GM12878 (cell line): ENCODE measurements at regions not wholly inside any gene's neighbourhood (a gene's known extent, or its start where the extent isn't known, plus 50 kb on each side); places are given as distances from the start of the nearest gene placed in this dataset.

ENCODE experiments used
- ATAC-seq: fragments of 200-7000 bp; cut with Tn5 transposase; 3 replicates; pipeline ENCODE4 v1.9.1; 2020; ENCODE audit warnings: mild to moderate bottlenecking, moderate library complexity
- BruUV-seq: library from RNA; stranded (reverse); fragments of 400-500 nt; replicated peaks from 2 replicates; lab custom pipeline; 2021; lab: Mats Ljungman, UMichigan
- CTCF ChIA-PET: fragments of 300-600 bp; sonication (Branson Sonifier 250); formaldehyde crosslinking; extraction: SDS; loops from one replicate; lab custom pipeline; 2021; ENCODE audit warnings: inconsistent platforms; lab: Yijun Ruan, JAX
- POLR2A ChIA-PET: fragments of 350-600 bp; formaldehyde crosslinking; extraction: SDS; loops from one replicate; lab custom pipeline; 2021; ENCODE audit warnings: inconsistent platforms; lab: Charles Lee
- RAD21 ChIA-PET: fragments of 300-600 bp; sonication (Branson Sonifier 250); formaldehyde crosslinking; loops from one replicate; lab custom pipeline; 2023; ENCODE audit warnings: antibody characterized with exemption; ENCODE audit not compliant: unreplicated experiment; lab: Charles Lee
- SMC1A ChIA-PET: fragments of 300-600 bp; sonication (Branson Sonifier 250); formaldehyde crosslinking; loops from one replicate; lab custom pipeline; 2023; ENCODE audit not compliant: unreplicated experiment, uncharacterized antibody; lab: Charles Lee
- DNase-seq: peaks from one replicate; pipeline ENCODE4 v3.0.0-alpha.2; 2011; ENCODE audit warnings: low read depth, low spot score
- FAIRE-seq: peaks from 3 replicates; lab custom pipeline; 2011; peaks lifted over from hg19 to GRCh38; lab: Jason Lieb, UNC
- H2AFZ ChIP-seq: 2 replicates; pipeline ENCODE4 v1.6.0; 2011; ENCODE audit warnings: low read depth, low read length, control low read depth; ENCODE audit not compliant: control insufficient read depth
- H3K27ac ChIP-seq: 2 replicates; pipeline ENCODE4 v1.5.1; 2011; ENCODE audit warnings: control low read depth; ENCODE audit not compliant: control insufficient read depth, insufficient read depth
- H3K27me3 ChIP-seq, 2 experiments: replicated peaks in 1 of 2; 2 replicates each; pipeline versions ENCODE4 v1.6.0 to v1.6.1; 2011; ENCODE audit warnings: low read length in 1 of 2; ENCODE audit not compliant: control insufficient read depth in 2 of 2, insufficient read depth in 2 of 2
- H3K36me3 ChIP-seq, 2 experiments: 2 replicates each; pipeline ENCODE4 v1.5.1; 2011; ENCODE audit warnings: low read length in 1 of 2; ENCODE audit not compliant: control insufficient read depth in 2 of 2, insufficient read depth in 2 of 2
- H3K4me1 ChIP-seq: 2 replicates; pipeline ENCODE4 v1.6.1; 2011; ENCODE audit warnings: mild to moderate bottlenecking, low read length, moderate library complexity, mixed read lengths; ENCODE audit not compliant: control insufficient read depth, insufficient read depth
- H3K4me2 ChIP-seq: 2 replicates; pipeline ENCODE4 v1.6.0; 2011; ENCODE audit warnings: control low read depth; ENCODE audit not compliant: control insufficient read depth, insufficient read depth
- H3K4me3 ChIP-seq: fragments of 200-600 bp; sonication (generic); 2 replicates; pipeline ENCODE4 v1.5.1; 2016
- H3K79me2 ChIP-seq: 2 replicates; pipeline ENCODE4 v1.6.0; 2011; ENCODE audit warnings: low read length; ENCODE audit not compliant: control insufficient read depth, insufficient read depth
- H3K9ac ChIP-seq: 2 replicates; pipeline ENCODE4 v1.8.0; 2011; ENCODE audit warnings: low read length, control low read depth, mixed read lengths; ENCODE audit not compliant: control insufficient read depth, insufficient read depth
- H3K9me3 ChIP-seq: replicated peaks from 3 replicates; pipeline ENCODE4 v1.5.1; 2011; ENCODE audit warnings: mild to moderate bottlenecking, low read length; ENCODE audit not compliant: control insufficient read depth, insufficient read depth
- H4K20me1 ChIP-seq: 2 replicates; pipeline ENCODE4 v1.6.0; 2011; ENCODE audit not compliant: control insufficient read depth, insufficient read depth
- ASH2L ChIP-seq: fragments of 300-600, 200-600 bp; sonication (generic); IDR thresholded peaks from 2 replicates; pipeline ENCODE4 v1.6.1; 2017; ENCODE audit warnings: low read depth, mild to moderate bottlenecking, borderline replicate concordance
- CBX3 ChIP-seq: fragments of 200-600 bp; sonication (generic); IDR thresholded peaks from 2 replicates; pipeline ENCODE4 v1.6.1; 2016; ENCODE audit warnings: low read depth, borderline replicate concordance
- EP300 ChIP-seq, 2 experiments: fragments of 150-350 bp in 1 of 2; IDR thresholded peaks; 2 replicates each; pipeline ENCODE4 v1.6.1; 2011 to 2012; ENCODE audit warnings: low read depth in 2 of 2, low read length in 2 of 2, borderline replicate concordance in 1 of 2, improper control_type of control experiment in 1 of 2, inconsistent platforms in 1 of 2; ENCODE audit not compliant: control insufficient read depth in 1 of 2
- ESRRA ChIP-seq: IDR thresholded peaks from 2 replicates; pipeline ENCODE4 v1.6.1; 2012; ENCODE audit warnings: mild to moderate bottlenecking, low read length, improper control_type of control experiment
- ETV6 ChIP-seq, 2 experiments: fragments of 450-650 bp in 1 of 2; IDR thresholded peaks in 1 of 2; conservative IDR thresholded peaks in 1 of 2; 2 replicates each; pipeline ENCODE4 v1.6.1; 2014; ENCODE audit warnings: antibody characterized with exemption in 1 of 2, borderline replicate concordance in 1 of 2, low read depth in 1 of 2, mild to moderate bottlenecking in 1 of 2, moderate library complexity in 1 of 2
- IKZF1 ChIP-seq: fragments of 450-650 bp; conservative IDR thresholded peaks from 2 replicates; pipeline ENCODE4 v1.6.1; 2017; ENCODE audit warnings: antibody characterized with exemption, mild to moderate bottlenecking
- KLF5 ChIP-seq: fragments of 450-650 bp; IDR thresholded peaks from 2 replicates; pipeline ENCODE4 v1.6.1; 2014; ENCODE audit warnings: mild to moderate bottlenecking; ENCODE audit not compliant: partially characterized antibody
- MYC ChIP-seq: IDR thresholded peaks from 2 replicates; pipeline ENCODE4 v1.6.1; 2011; ENCODE audit warnings: mild to moderate bottlenecking, low read length, moderate library complexity, inconsistent platforms; ENCODE audit not compliant: insufficient read depth, insufficient replicate concordance, insufficient read length, severe bottlenecking
- RAD21 ChIP-seq: IDR thresholded peaks from 2 replicates; pipeline ENCODE4 v1.6.1; 2011; ENCODE audit warnings: mild to moderate bottlenecking, low read depth, low read length, moderate library complexity; ENCODE audit not compliant: insufficient read depth
- SREBF1 ChIP-seq: IDR thresholded peaks from 2 replicates; pipeline ENCODE4 v1.6.1; 2012; ENCODE audit warnings: mild to moderate bottlenecking, low read length
- STAT1 ChIP-seq: fragments of 450-650 bp; conservative IDR thresholded peaks from 2 replicates; pipeline ENCODE4 v1.6.1; 2014; ENCODE audit warnings: antibody characterized with exemption, mild to moderate bottlenecking
- TAF1 ChIP-seq: IDR thresholded peaks from 2 replicates; pipeline ENCODE4 v1.6.1; 2011; ENCODE audit warnings: mild to moderate bottlenecking, low read depth, low read length, borderline replicate concordance
- TCF12 ChIP-seq: IDR thresholded peaks from 2 replicates; pipeline ENCODE4 v1.6.1; 2011; ENCODE audit warnings: low read depth, mild to moderate bottlenecking, low read length
- YBX1 ChIP-seq: fragments of 450-650 bp; IDR thresholded peaks from 2 replicates; pipeline ENCODE4 v1.6.1; 2016; ENCODE audit warnings: antibody characterized with exemption
- ZNF217 ChIP-seq: fragments of 450-650 bp; IDR thresholded peaks from 2 replicates; pipeline ENCODE4 v1.6.1; 2017; ENCODE audit warnings: antibody characterized with exemption, mild to moderate bottlenecking
- WGBS: methylation state at CpG from one replicate; pipeline ENCODE4 v1.1.6; 2016; ENCODE audit warnings: low lambda C conversion rate; ENCODE audit not compliant: insufficient replicate concordance, insufficient coverage; ENCODE audit errors: missing lambda C conversion rate; 5-methylcytosine and 5-hydroxymethylcytosine counted together
- in situ Hi-C: fragments of 300-500 bp; cut with MboI; formaldehyde crosslinking; loops from 9 replicates; pipeline ENCODE4 v1.14.3; 2018; ENCODE audit warnings: mixed read lengths
- intact Hi-C: fragments of 100-400 bp; cut with micrococcal nuclease; formaldehyde crosslinking; loops from one replicate; pipeline ENCODE4 v1.14.2; 2022; ENCODE audit not compliant: unreplicated experiment
- TF ChIP-seq, protein P1 (sequence below): fragments of 450-650 bp; formaldehyde crosslinking; IDR thresholded peaks from 2 replicates; pipeline ENCODE4 v1.5.0; 2022; ENCODE audit warnings: mild to moderate bottlenecking, missing genetic modification characterization
- TF ChIP-seq, protein P2 (sequence below): fragments of 450-650 bp; IDR thresholded peaks from 2 replicates; pipeline ENCODE4 v1.6.1; 2016; ENCODE audit warnings: mild to moderate bottlenecking
- TF ChIP-seq, protein P3 (sequence below): IDR thresholded peaks from 2 replicates; pipeline ENCODE4 v1.6.1; 2012; ENCODE audit warnings: low read depth, low read length, improper control_type of control experiment
- TF ChIP-seq, protein P4 (sequence below): IDR thresholded peaks from 2 replicates; pipeline ENCODE4 v1.6.1; 2012; ENCODE audit warnings: low read length, inconsistent platforms

DNA sequence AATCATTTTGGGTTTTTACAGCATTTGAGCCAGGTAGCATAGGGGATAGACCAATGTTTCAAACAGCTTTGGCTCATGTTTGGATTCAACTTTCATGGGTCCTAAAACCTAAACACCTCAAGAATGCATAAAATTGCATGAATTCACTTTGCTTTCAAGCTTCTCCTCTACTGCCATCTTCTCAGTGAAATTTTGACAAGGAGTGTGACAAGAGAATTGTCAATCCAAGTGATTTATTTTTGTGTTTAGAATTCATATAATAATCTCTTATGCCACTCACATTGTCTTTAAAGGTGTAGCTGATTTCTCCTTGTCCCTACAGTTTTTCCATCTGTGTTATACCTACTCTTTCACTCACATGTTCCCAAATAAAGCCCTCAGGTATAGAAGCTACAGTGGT, 264.8 kb upstream of the RND3 start (continued):
- no peak for TF ChIP-seq STAT1
- no peak for TF ChIP-seq EP300 (IDR thresholded peaks at IDR 0.05; ENCODE audit: borderline replicate concordance in 1 of 2, control insufficient read depth in 1 of 2, low read depth in 2 of 2, low read length in 2 of 2)
- TF ChIP-seq MYC: no peak

DNA sequence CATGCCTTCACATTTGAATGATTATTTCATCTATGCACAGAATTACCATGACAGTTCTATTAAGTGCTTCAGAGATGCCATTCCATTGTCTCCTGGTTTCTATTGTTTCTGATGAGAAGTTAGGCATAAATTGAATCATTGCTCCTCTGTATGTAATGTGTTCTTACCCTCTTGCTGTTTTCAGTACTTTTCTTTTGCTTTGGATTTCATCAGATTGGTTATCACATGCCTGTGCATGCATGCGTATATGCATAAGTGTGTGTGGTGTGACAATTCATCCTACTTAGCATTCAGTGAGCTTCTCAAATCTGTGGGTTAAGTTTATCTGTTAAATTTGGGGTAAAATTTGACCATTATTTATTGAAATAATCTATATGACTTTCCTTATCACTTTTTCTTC, 263.3 kb upstream of the RND3 start:
- H3K4me2 ChIP-seq: no peak overlapping the region
- in situ Hi-C loops: no loop called here
- TF ChIP-seq YBX1 (no peak), RAD21 (no peak), TCF12 (no peak), KLF5 (no peak), ETV6 (conservative IDR thresholded peaks at IDR 0.05 in 1 of 2, IDR thresholded peaks at IDR 0.05 in 1 of 2; ENCODE audit: borderline replicate concordance in 1 of 2, low read depth in 1 of 2) (no peak), ZNF217 (no peak), CBX3 (no peak), IKZF1 (no peak), ESRRA (no peak), SREBF1 (no peak), ASH2L (no peak), TAF1 (no peak)
- TF ChIP-seq, protein P1, sequence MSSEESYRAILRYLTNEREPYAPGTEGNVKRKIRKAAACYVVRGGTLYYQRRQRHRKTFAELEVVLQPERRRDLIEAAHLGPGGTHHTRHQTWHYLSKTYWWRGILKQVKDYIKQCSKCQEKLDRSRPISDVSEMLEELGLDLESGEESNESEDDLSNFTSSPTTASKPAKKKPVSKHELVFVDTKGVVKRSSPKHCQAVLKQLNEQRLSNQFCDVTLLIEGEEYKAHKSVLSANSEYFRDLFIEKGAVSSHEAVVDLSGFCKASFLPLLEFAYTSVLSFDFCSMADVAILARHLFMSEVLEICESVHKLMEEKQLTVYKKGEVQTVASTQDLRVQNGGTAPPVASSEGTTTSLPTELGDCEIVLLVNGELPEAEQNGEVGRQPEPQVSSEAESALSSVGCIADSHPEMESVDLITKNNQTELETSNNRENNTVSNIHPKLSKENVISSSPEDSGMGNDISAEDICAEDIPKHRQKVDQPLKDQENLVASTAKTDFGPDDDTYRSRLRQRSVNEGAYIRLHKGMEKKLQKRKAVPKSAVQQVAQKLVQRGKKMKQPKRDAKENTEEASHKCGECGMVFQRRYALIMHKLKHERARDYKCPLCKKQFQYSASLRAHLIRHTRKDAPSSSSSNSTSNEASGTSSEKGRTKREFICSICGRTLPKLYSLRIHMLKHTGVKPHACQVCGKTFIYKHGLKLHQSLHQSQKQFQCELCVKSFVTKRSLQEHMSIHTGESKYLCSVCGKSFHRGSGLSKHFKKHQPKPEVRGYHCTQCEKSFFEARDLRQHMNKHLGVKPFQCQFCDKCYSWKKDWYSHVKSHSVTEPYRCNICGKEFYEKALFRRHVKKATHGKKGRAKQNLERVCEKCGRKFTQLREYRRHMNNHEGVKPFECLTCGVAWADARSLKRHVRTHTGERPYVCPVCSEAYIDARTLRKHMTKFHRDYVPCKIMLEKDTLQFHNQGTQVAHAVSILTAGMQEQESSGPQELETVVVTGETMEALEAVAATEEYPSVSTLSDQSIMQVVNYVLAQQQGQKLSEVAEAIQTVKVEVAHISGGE: no peak
- TF ChIP-seq, protein P2, sequence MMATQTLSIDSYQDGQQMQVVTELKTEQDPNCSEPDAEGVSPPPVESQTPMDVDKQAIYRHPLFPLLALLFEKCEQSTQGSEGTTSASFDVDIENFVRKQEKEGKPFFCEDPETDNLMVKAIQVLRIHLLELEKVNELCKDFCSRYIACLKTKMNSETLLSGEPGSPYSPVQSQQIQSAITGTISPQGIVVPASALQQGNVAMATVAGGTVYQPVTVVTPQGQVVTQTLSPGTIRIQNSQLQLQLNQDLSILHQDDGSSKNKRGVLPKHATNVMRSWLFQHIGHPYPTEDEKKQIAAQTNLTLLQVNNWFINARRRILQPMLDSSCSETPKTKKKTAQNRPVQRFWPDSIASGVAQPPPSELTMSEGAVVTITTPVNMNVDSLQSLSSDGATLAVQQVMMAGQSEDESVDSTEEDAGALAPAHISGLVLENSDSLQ: no peak
- TF ChIP-seq, protein P3, sequence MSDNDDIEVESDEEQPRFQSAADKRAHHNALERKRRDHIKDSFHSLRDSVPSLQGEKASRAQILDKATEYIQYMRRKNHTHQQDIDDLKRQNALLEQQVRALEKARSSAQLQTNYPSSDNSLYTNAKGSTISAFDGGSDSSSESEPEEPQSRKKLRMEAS: no peak
- TF ChIP-seq, protein P4, sequence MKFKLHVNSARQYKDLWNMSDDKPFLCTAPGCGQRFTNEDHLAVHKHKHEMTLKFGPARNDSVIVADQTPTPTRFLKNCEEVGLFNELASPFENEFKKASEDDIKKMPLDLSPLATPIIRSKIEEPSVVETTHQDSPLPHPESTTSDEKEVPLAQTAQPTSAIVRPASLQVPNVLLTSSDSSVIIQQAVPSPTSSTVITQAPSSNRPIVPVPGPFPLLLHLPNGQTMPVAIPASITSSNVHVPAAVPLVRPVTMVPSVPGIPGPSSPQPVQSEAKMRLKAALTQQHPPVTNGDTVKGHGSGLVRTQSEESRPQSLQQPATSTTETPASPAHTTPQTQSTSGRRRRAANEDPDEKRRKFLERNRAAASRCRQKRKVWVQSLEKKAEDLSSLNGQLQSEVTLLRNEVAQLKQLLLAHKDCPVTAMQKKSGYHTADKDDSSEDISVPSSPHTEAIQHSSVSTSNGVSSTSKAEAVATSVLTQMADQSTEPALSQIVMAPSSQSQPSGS: no peak

More for the DNA sequence above, 263.3 kb upstream of the RND3 start:
- POLR2A ChIA-PET: no interaction called here
- no peak for FAIRE-seq
- no peak overlapping the region for H3K9ac ChIP-seq
- H3K4me1 ChIP-seq: no peaks in the 10 kb centered on the region
- no peaks in the 10 kb centered on the region for H4K20me1 ChIP-seq
- H3K36me3 ChIP-seq: no peaks in the 10 kb centered on the region
- no peak overlapping the region for H2AFZ ChIP-seq
- CTCF ChIA-PET: no interaction called here
- no peak overlapping the region for H3K27ac ChIP-seq
- H3K4me3 ChIP-seq: no peak overlapping the region
- H3K9me3 ChIP-seq: no peaks in the 10 kb centered on the region
- RAD21 ChIA-PET: no interaction called here
- SMC1A ChIA-PET: no interaction called here
- 92% methylated on average over 1 of the region's 1 CpG for WGBS
- intact Hi-C loops: no loop called here
- ATAC-seq: no peak
- no peak for DNase-seq
- H3K27me3 ChIP-seq: no peaks in the 10 kb centered on the region
- H3K79me2 ChIP-seq: no peaks in the 10 kb centered on the region
- BruUV-seq: no TSS peak
